Glomerular endothelial cell (primary cell): ENCODE measurements at regions not wholly inside any gene's neighbourhood (a gene's known extent, or its start where the extent isn't known, plus 50 kb on each side); places are given as distances from the start of the nearest gene placed in this dataset.
"Not testable (repeated sequence)": the region's sequence is repeated elsewhere in the genome, so short reads cannot be mapped to it uniquely, and the experiment has no call there.

Source experiments
- DNase-seq: peaks from one replicate; pipeline ENCODE4 v3.0.0-alpha.2; 2011; ENCODE audit warnings: low read depth, low spot score; ENCODE audit errors: extremely low read depth

- DNase-seq: no peak
These were observed 2662.4 kb upstream of the PCDH20 start for GRCh38 chr13:64078025-64078424.

- not testable (repeated sequence) for DNase-seq
These were observed 2661.6 kb upstream of the PCDH20 start for GRCh38 chr13:64077132-64077835.

DNA sequence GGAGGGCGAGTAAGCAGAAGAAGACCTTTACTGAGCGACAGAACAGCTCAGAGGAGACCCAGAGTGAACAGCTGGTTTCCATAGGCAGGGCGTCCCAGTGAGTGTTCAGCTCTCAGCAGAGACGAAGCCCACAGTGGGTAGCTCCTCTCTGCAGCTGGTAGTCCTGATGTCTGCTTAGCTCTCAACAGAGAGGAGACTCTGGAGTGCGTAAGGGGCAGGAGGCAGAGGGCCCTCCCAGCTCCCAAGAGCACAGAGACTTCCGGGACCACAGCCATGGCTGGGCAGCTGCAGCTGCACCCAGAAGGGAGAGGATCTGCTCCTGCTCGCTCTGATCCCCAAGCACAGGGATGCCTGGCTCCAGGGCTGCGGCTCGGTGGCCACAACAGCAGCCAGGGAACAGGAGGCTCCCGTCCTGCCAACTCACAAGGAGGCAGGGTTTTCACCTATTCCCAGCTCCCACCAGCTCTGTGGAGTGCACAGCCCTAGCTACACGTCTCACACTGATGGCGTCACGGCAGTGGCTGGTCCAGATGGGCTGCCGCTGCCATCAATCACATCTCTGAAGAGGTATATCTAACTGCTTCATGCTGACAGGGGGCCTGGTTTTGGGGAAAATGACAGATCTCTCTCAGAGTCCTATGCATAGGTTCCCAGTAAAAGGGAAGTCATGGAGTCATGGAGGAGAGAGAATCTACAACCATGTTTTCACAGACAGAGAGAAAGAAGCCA is 2660.1 kb upstream of the PCDH20 start:
- DNase-seq: no peak

DNA sequence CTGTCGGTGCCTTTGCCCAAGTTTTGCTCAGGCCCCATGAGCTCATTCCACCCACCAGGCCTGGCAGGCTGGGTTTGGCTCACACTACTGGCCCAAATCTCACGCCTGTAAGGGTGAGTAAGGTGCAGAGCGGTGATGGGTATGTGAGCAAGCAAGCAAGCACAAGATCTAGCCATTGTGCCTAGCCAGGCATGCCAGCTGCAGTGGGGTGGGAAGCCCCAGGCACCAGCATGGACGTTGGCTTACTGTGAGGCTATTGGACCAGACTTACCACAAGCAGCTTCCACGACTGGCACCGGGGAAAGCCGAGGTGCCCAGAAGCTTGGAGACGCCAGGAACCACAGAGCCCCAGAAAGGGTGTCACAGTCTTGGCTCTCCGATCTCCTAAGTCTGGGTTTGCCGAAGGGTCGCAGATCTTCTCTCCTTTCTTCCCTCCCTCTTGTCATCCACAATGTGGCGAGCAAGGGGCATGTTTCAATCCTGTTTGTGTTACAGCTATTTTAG is 2659.4 kb upstream of the PCDH20 start:
- DNase-seq: no peak

DNA sequence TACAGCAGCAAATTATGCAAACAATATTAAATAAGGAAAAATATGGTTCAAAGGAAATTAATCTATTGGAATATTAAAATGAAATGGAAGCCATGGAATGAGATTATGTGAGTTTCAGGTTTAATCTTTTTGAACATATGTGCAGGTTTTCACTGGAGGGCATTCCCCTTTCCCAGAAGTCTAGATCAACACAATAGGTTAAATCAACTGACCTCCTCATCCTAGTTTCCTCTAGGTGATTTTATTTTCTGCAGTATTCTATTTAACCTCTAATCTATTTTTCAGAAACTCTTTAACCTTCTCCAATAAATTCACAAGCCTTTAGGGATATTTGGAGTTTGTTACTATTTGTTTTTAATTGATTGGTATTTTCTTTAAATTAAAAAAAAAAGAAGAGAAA is 2657.6 kb upstream of the PCDH20 start:
- no peak for DNase-seq

GRCh38 chr13:64071352-64071751 is 2655.7 kb upstream of the PCDH20 start:
- DNase-seq: no peak

GRCh38 chr13:64069892-64070291 is 2654.2 kb upstream of the PCDH20 start:
- no peak for DNase-seq

- no peak for DNase-seq
These were observed 2651.1 kb upstream of the PCDH20 start for GRCh38 chr13:64066711-64067110.

DNA sequence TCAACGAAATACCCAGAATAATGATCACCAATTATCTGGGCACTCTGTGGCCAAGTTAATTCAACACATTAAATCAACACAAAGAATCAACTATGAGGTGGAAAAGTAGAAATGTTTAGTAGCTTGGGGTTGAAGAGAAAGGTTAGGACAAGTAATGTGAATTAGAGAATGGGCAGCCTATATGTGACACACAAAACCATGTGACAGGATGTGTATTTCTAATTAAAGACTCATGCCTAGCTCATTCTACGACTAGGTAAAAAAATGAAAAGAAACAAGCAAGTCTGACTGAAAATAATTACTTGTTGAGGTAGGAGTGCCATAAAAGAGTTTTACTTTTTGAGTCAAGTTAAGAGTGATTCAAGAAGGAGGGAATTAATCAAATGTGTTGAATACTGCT is 2646.0 kb upstream of the PCDH20 start:
- no peak for DNase-seq

DNA sequence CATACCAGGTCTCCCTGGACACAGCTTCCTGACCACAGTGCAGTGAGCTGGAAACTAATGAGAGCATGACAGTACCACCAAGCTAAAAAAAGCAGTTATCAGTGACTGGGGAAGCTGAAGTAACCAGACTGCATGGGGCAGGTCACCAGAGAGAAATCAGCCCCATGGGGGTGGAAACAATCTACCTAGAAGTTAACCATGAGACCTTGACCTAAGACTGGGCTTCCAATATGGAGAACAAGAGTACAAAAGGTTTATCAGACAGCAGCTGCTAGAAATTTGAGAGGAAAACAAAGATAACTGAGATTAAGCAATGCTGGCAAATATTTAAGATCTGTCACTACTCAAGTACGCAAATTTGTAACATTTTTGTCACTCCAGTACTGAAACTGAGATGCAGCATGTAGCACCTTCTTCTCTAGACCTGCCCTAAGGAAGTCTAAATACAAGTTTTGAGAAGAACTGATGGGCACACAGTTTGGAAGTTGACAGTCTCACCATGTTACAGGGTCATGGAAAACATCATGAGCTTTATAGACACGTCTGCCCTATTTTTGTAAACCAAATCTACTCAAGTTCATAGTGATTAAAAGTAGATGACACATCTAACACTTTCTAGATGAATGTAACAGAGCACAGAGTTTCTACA is 2641.8 kb upstream of the PCDH20 start:
- no peak for DNase-seq

DNA sequence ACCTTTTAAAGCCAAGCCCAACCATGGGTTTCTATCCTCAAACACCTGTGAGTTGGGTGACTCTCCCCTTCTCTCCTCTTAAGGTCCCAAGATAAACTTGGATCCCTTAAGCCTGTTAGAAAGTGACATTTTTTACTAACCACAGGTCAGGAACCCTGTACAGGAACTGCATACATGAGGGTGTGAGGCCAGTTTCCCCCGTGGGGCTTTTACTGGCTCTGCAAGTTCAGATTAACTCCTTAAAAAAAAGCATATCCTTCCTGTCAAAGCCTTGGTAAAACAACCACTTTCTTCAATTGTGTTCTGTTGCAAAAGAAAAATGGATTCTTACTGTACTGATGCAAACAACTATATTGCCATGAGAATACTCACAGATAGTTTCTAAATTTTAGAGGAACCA is 2638.7 kb upstream of the PCDH20 start:
- DNase-seq: no peak

DNA sequence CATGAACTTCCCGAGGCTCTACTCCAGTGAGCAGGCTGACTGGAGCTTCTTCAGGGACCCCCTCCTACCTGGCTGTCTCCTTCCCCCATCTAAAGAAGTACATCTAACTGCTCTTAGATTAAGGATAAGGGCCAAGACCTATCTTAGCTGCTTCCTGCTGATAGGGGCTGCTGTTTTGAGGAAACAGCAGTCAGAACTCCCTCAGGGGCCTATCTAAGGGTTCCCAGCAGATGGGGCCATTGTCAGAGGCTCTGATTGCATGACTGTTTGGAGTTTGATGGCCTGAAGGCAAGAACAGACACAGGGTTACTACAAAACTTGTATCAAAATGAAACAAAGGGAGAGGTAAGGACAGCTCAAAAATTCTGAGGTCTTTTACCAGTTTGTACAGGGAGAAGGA is 2636.9 kb upstream of the PCDH20 start:
- DNase-seq: no peak

GRCh38 chr13:64051278-64051677 is 2635.6 kb upstream of the PCDH20 start:
- DNase-seq: no peak

GRCh38 chr13:64041296-64041695 is 2625.6 kb upstream of the PCDH20 start:
- DNase-seq: no peak

- DNase-seq: no peak
These were observed 2618.3 kb upstream of the PCDH20 start for GRCh38 chr13:64033921-64034320.

DNA sequence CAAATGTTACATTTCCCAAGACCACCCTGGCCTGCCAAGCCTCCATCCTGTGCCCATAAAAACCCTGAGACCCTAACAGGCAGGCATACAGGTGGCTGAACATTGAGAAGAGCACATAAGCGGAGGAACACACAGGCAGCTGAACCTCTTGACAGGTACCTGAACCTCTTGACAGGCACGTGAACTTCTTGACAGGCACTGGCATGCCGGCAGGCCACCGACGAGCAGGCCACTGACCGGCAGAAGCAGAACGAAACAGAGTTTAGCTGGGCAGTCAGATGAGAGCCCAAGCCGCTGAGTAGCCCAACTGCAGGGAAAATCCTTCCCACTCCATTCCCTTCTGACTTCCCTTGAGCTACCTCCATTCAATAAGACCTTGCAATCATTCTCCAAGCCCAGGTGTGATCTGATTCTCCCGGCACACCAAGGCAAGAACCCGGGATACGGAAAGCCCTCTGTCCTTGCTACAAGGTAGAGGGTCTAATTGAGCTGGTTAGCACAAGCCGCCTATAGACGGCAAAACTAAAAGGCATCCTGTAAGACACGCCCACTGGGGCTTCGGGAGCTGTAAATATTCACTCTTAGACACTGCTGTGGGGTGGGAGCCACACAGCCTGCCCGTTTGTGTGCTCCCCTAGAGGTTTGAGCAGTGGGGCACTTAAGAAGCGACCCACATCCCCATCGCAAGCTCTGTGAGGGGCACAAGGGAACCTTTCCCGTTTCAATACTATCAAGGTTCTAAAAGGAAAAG is 2613.9 kb upstream of the PCDH20 start:
- no peak for DNase-seq

GRCh38 chr13:64028551-64028950 is 2612.9 kb upstream of the PCDH20 start:
- DNase-seq: no peak

DNA sequence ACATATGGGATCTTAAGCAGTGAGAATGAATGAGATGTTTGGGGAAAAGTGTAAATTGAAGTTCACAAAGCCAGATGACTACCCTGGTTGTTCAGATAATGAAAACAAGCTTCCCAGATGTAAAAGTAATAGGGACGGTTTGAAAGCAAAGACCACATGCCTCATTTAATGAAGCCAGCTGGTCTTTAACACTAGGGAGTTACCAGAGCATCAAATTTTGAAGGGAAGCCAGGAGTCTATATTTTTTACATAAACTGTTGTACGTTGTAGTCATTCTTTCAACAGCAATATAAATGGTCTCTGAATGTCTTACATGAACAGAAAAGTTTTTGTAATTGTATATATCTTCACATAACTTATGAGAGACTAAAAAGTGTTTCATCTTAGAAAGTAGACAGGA is 2604.5 kb upstream of the PCDH20 start:
- DNase-seq: no peak

GRCh38 chr13:64007339-64007738 is 2591.7 kb upstream of the PCDH20 start:
- no peak for DNase-seq

GRCh38 chr13:64000321-64000720 is 2584.7 kb upstream of the PCDH20 start:
- DNase-seq: no peak
